ENCODE measurements at regions not wholly inside any gene's neighbourhood (a gene's known extent, or its start where the extent isn't known, plus 50 kb on each side); places are given as distances from the start of the nearest gene placed in this dataset.
"Not testable (repeated sequence)": the region's sequence is repeated elsewhere in the genome, so short reads cannot be mapped to it uniquely, and the experiment has no call there.

DNA sequence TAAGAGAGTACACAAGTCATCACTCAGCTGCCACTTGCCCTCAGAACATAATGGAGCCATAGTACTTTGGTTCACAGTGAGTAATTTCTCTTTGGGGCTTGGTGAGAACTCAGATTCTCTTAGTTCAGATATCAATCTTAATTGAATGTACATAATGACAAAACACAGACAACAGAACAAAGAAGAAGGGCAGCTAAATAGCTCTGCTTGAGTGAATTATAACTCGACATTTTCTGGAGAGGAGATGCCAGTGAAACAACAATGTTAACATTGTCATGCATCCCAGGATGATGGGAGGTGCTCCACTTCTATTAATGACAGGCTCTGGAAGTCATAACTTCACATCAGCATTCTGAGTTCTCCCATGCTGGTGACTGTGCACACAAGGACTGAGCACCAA lies 508.1 kb downstream of the TMEM135 start:
- Mint-ChIP-seq H3K4me3 (no peak overlapping the region), H3K27me3 (peaks cover 0 to 5% (median 0%) of the 10 kb centered on the region in 5 donors), H3K27ac (no peak overlapping the region), H3K36me3 (peaks cover 0 to 16% (median 4%) of the 10 kb centered on the region in 5 donors), H3K9me3 (peaks cover 16 to 72% (median 31%) of the 10 kb centered on the region in 11 donors), H3K4me1 (no peaks in the 10 kb centered on the region)
- Histone ChIP-seq H3K4me1 (ENCODE audit: control insufficient read depth in 2 of 2, insufficient read depth in 2 of 2, low read length in 2 of 2) (no peaks in the 10 kb centered on the region), H3K9me3 (ENCODE audit: control insufficient read depth in 2 of 3, low read length in 3 of 3) (peaks cover 0 to 20% (median 0%) of the 10 kb centered on the region in 3 experiments), H3K4me3 (ENCODE audit: low read length) (no peak overlapping the region), H3K27me3 (ENCODE audit: control insufficient read depth in 2 of 2, insufficient read depth in 2 of 2, low read length in 2 of 2) (no peaks in the 10 kb centered on the region), H3K36me3 (ENCODE audit: control insufficient read depth in 2 of 3, insufficient read depth in 3 of 3, low read length in 3 of 3) (no peaks in the 10 kb centered on the region), H3K27ac (ENCODE audit: low read depth, low read length) (no peak overlapping the region)
- DNase-seq (no peak), ATAC-seq (no peak)
- intact Hi-C loops (cut with micrococcal nuclease), result no loop called here
- POLR2A ChIA-PET, result no interaction called here
- CTCF ChIA-PET, result no interaction called here

DNA sequence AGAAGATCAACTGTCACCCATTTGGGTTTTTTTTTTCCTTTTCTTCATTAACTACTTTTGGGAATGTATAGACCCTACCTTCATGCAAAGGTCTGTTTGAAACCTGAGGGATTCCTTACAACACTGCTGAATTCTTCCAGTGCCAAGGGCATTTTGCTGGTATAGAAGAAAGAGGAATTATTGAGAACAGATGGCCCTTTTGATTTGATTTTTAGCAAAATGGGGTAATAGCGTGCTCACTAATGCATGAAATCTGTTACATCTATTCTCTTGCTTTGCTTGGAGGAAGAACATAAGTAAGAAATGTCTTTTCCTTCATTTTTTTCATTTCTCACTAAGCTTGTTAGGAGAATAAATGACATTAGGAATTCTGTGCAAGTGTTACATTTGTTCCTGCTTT lies 501.9 kb downstream of the TMEM135 start:
- DNase-seq (no peak), ATAC-seq (no peak)
- H3K4me1 ChIP-seq (ENCODE audit: control insufficient read depth in 2 of 2, insufficient read depth in 2 of 2, low read length in 2 of 2), result no peaks in the 10 kb centered on the region
- CTCF ChIA-PET, result no interaction called here
- H3K27ac Mint-ChIP-seq, result no peak overlapping the region
- H3K27me3 ChIP-seq (ENCODE audit: control insufficient read depth in 2 of 2, insufficient read depth in 2 of 2, low read length in 2 of 2), result no peaks in the 10 kb centered on the region
- H3K9me3 ChIP-seq (ENCODE audit: control insufficient read depth in 2 of 3, low read length in 3 of 3), result peaks cover 0 to 14% (median 0%) of the 10 kb centered on the region in 3 experiments
- peaks cover 0 to 15% (median 0%) of the 10 kb centered on the region in 5 donors for H3K36me3 Mint-ChIP-seq
- H3K27me3 Mint-ChIP-seq, result no peaks in the 10 kb centered on the region
- POLR2A ChIA-PET, result no interaction called here
- intact Hi-C loops (cut with micrococcal nuclease), result no loop called here
- H3K9me3 Mint-ChIP-seq, result peaks cover 2 to 32% (median 13%) of the 10 kb centered on the region in 11 donors
- no peaks in the 10 kb centered on the region for H3K36me3 ChIP-seq (ENCODE audit: control insufficient read depth in 2 of 3, insufficient read depth in 3 of 3, low read length in 3 of 3)
- H3K4me1 Mint-ChIP-seq, result peaks cover 0 to 2% (median 0%) of the 10 kb centered on the region in 7 donors
- no peak overlapping the region for H3K27ac ChIP-seq (ENCODE audit: low read depth, low read length)
- H3K4me3 Mint-ChIP-seq, result no peak overlapping the region
- H3K4me3 ChIP-seq (ENCODE audit: low read length), result no peak overlapping the region

DNA sequence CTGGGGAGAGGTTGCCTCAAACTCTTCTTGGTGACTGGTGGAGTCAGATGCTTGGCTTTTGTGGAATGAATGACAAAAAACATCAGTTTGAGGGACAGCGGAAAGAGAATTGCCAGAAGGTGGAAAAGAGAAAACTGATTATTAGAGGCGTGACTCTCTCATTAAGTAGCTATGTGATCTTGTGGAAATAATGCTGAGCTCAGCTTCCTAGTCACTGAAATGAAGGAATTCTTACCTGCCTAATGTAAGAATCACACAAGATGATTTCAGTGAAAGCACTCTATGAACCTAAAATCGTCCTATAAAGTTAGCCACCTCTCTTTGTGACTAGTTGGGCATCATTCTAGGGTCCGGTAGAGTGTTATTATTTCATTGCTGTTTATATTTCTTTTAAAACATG lies 498.8 kb downstream of the TMEM135 start:
- no peak overlapping the region for H3K27ac ChIP-seq (ENCODE audit: low read depth, low read length)
- Mint-ChIP-seq H3K27me3 (peaks cover 0 to 7% (median 0%) of the 10 kb centered on the region in 5 donors), H3K27ac (no peak overlapping the region), H3K4me1 (peaks cover 0 to 2% (median 0%) of the 10 kb centered on the region in 7 donors), H3K36me3 (no peaks in the 10 kb centered on the region), H3K4me3 (no peak overlapping the region), H3K9me3 (peaks cover 0 to 13% (median 2%) of the 10 kb centered on the region in 11 donors)
- DNase-seq (no peak), ATAC-seq (no peak)
- CTCF ChIA-PET, result no interaction called here
- POLR2A ChIA-PET, result no interaction called here
- H3K4me3 ChIP-seq (ENCODE audit: low read length), result no peak overlapping the region
- intact Hi-C loops (cut with micrococcal nuclease), result no loop called here
- H3K27me3 ChIP-seq (ENCODE audit: control insufficient read depth in 2 of 2, insufficient read depth in 2 of 2, low read length in 2 of 2), result no peaks in the 10 kb centered on the region
- H3K4me1 ChIP-seq (ENCODE audit: control insufficient read depth in 2 of 2, insufficient read depth in 2 of 2, low read length in 2 of 2), result no peaks in the 10 kb centered on the region
- H3K36me3 ChIP-seq (ENCODE audit: control insufficient read depth in 2 of 3, insufficient read depth in 3 of 3, low read length in 3 of 3), result no peaks in the 10 kb centered on the region
- H3K9me3 ChIP-seq (ENCODE audit: control insufficient read depth in 2 of 3, low read length in 3 of 3), result no peaks in the 10 kb centered on the region

DNA sequence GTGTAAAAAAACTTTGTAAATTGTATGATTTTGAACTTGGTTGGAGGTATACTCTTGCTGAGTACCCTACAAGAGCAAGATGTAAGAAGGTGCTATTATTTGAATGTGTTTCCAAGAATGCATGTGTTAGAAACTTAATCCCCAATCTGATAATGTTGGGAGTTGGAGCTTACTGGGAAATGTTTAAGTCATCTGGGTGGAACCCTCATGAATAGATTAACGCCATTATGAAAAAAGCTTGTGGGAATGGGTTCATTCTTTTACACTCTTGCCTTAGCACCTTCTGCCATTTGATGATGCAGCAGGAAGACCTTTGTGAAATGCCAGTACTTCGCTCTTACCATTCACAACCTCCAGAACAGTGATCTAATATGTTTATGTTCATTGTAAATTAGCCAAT lies 498.3 kb downstream of the TMEM135 start:
- CTCF ChIA-PET, result no interaction called here
- H3K27ac Mint-ChIP-seq, result no peak overlapping the region
- ATAC-seq, result no peak

DNA sequence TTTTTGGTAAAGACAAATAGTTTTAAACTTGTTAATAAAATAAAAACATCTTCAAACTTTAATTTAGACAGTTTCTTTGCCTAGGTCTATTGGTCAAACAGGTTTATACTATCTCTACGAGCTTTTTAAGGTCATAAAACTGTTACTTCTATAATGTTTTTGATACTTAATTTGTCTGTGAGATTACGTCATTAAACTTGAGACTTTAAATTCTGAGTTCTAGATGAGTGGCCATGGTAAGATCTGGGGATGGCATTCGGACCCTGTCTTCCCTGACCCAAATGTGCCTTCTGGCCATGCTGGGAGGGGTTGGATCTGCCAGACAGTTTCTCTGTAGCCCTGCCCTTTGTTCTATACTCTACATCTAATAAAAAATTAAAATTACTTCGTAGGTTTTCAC lies 497.8 kb downstream of the TMEM135 start:
- peaks cover 0 to 7% (median 0%) of the 10 kb centered on the region in 5 donors for H3K27me3 Mint-ChIP-seq
- Histone ChIP-seq H3K27ac (ENCODE audit: low read depth, low read length) (no peak overlapping the region), H3K36me3 (ENCODE audit: control insufficient read depth in 2 of 3, insufficient read depth in 3 of 3, low read length in 3 of 3) (no peaks in the 10 kb centered on the region), H3K27me3 (ENCODE audit: control insufficient read depth in 2 of 2, insufficient read depth in 2 of 2, low read length in 2 of 2) (no peaks in the 10 kb centered on the region), H3K4me1 (ENCODE audit: control insufficient read depth in 2 of 2, insufficient read depth in 2 of 2, low read length in 2 of 2) (no peaks in the 10 kb centered on the region), H3K9me3 (ENCODE audit: control insufficient read depth in 2 of 3, low read length in 3 of 3) (no peaks in the 10 kb centered on the region), H3K4me3 (ENCODE audit: low read length) (no peak overlapping the region)
- DNase-seq, result no peak
- H3K36me3 Mint-ChIP-seq, result no peaks in the 10 kb centered on the region
- POLR2A ChIA-PET, result no interaction called here
- no peak for ATAC-seq
- H3K9me3 Mint-ChIP-seq, result peaks cover 0 to 10% (median 0%) of the 10 kb centered on the region in 11 donors
- no peak overlapping the region for H3K4me3 Mint-ChIP-seq
- intact Hi-C loops (cut with micrococcal nuclease), result no loop called here
- CTCF ChIA-PET, result interaction anchor here (0.7 kb wide), 1 partner anchor 142 kb away, joined by 3 read pairs; no protein-coding TSS in a partner anchor
- no peak overlapping the region for H3K27ac Mint-ChIP-seq
- peaks cover 0 to 2% (median 0%) of the 10 kb centered on the region in 7 donors for H3K4me1 Mint-ChIP-seq

More for the DNA sequence above, 498.3 kb downstream of the TMEM135 start:
- Mint-ChIP-seq H3K9me3 (peaks cover 0 to 10% (median 0%) of the 10 kb centered on the region in 11 donors), H3K4me1 (peaks cover 0 to 2% (median 0%) of the 10 kb centered on the region in 7 donors), H3K27me3 (peaks cover 0 to 7% (median 0%) of the 10 kb centered on the region in 5 donors), H3K4me3 (no peak overlapping the region), H3K36me3 (no peaks in the 10 kb centered on the region)
- Histone ChIP-seq H3K36me3 (ENCODE audit: control insufficient read depth in 2 of 3, insufficient read depth in 3 of 3, low read length in 3 of 3) (no peaks in the 10 kb centered on the region), H3K27me3 (ENCODE audit: control insufficient read depth in 2 of 2, insufficient read depth in 2 of 2, low read length in 2 of 2) (no peaks in the 10 kb centered on the region), H3K9me3 (ENCODE audit: control insufficient read depth in 2 of 3, low read length in 3 of 3) (no peaks in the 10 kb centered on the region), H3K27ac (ENCODE audit: low read depth, low read length) (no peak overlapping the region), H3K4me1 (ENCODE audit: control insufficient read depth in 2 of 2, insufficient read depth in 2 of 2, low read length in 2 of 2) (no peaks in the 10 kb centered on the region), H3K4me3 (ENCODE audit: low read length) (no peak overlapping the region)
- POLR2A ChIA-PET, result no interaction called here
- DNase-seq, result no peak
- intact Hi-C loops (cut with micrococcal nuclease), result no loop called here

DNA sequence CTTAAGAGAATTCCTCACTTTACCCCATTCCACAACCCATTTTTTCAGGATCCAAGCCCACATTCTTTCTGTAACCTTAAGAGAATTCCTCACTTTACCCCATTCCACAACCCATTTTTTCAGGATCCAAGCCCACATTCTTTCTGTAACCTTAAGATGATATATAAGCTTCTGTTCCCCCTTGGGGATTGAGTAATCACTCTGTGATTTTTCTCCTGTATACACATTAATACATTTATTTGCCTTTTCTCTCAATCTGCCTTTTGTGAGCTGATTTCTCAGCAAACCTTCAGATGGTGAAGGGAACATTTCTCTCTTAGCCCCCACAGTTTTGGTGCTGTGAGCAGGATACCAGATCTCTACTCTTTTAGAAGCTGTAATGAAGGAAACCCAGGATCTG lies 494.1 kb downstream of the TMEM135 start:
- H3K27ac ChIP-seq (ENCODE audit: low read depth, low read length); H3K27me3 Mint-ChIP-seq; CTCF ChIA-PET; H3K27ac Mint-ChIP-seq; H3K36me3 Mint-ChIP-seq; H3K4me1 Mint-ChIP-seq; ATAC-seq; POLR2A ChIA-PET; H3K9me3 ChIP-seq (ENCODE audit: control insufficient read depth in 2 of 3, low read length in 3 of 3); H3K4me3 Mint-ChIP-seq; H3K4me3 ChIP-seq (ENCODE audit: low read length); H3K36me3 ChIP-seq (ENCODE audit: control insufficient read depth in 2 of 3, insufficient read depth in 3 of 3, low read length in 3 of 3); DNase-seq; intact Hi-C loops (cut with micrococcal nuclease); H3K4me1 ChIP-seq (ENCODE audit: control insufficient read depth in 2 of 2, insufficient read depth in 2 of 2, low read length in 2 of 2); H3K27me3 ChIP-seq (ENCODE audit: control insufficient read depth in 2 of 2, insufficient read depth in 2 of 2, low read length in 2 of 2): not testable (repeated sequence)
- peaks cover 0 to 15% (median 2%) of the 10 kb centered on the region in 11 donors for H3K9me3 Mint-ChIP-seq

DNA sequence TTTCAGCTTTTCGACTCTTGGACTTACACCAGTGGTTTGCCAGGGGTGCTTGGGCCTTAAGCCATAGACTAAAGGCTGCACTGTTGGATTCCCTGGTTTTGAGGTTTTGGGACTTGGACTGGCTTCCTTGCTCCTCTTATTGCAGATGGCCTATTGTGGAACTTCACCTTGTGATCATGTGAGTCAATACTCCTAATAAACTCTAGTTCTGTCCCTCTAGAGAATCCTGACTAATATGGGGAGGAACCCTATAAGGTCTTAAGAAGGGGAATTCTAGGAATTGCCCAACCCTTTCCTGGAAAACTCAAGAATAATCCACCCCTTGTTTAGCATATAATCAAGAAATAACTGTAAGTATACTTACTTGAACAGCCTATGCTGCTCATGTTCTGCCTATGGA lies 491.8 kb downstream of the TMEM135 start:
- no peak overlapping the region for H3K4me3 Mint-ChIP-seq
- ChIA-PET CTCF (no interaction called here), POLR2A (no interaction called here)
- no peaks in the 10 kb centered on the region for H3K4me1 Mint-ChIP-seq
- ATAC-seq, result no peak
- DNase-seq, result no peak
- H3K4me3 ChIP-seq (ENCODE audit: low read length), result no peak overlapping the region
- H3K27ac Mint-ChIP-seq, result no peak overlapping the region
- H3K27me3 Mint-ChIP-seq, result peaks cover 0 to 7% (median 3%) of the 10 kb centered on the region in 5 donors
- no peaks in the 10 kb centered on the region for H3K27me3 ChIP-seq (ENCODE audit: control insufficient read depth in 2 of 2, insufficient read depth in 2 of 2, low read length in 2 of 2)
- H3K36me3 ChIP-seq (ENCODE audit: control insufficient read depth in 2 of 3, insufficient read depth in 3 of 3, low read length in 3 of 3), result no peaks in the 10 kb centered on the region
- H3K27ac ChIP-seq (ENCODE audit: low read depth, low read length), result no peak overlapping the region
- intact Hi-C loops (cut with micrococcal nuclease), result no loop called here
- no peaks in the 10 kb centered on the region for H3K9me3 ChIP-seq (ENCODE audit: control insufficient read depth in 2 of 3, low read length in 3 of 3)
- no peaks in the 10 kb centered on the region for H3K36me3 Mint-ChIP-seq
- H3K9me3 Mint-ChIP-seq, result peaks cover 0 to 15% (median 3%) of the 10 kb centered on the region in 11 donors
- no peaks in the 10 kb centered on the region for H3K4me1 ChIP-seq (ENCODE audit: control insufficient read depth in 2 of 2, insufficient read depth in 2 of 2, low read length in 2 of 2)
